Left lobe of liver (tissue), 2 donors: ENCODE measurements at regions not wholly inside any gene's neighbourhood (a gene's known extent, or its start where the extent isn't known, plus 50 kb on each side); places are given as distances from the start of the nearest gene placed in this dataset.

Experiments
- ATAC-seq: fragments of 200-7000 bp; cut with Tn5 transposase; one replicate; pipeline ENCODE4 v1.9.1; 2020; ENCODE audit warnings: mild to moderate bottlenecking, moderate library complexity
- DNase-seq: peaks from one replicate; pipeline ENCODE4 v3.0.0-alpha.2; 2020; ENCODE audit warnings: low spot score
- donor health status: DM: no; HTN: no; CAD: no; lungs with moderate emphysema.
- donor health status: DM: no; HTN: yes; CAD: no.

GRCh38 chr10:3526727-3527501, 258.1 kb downstream of the KLF6 start:
- ATAC-seq = no peak
- no peak for DNase-seq

GRCh38 chr10:3525832-3526449, 259.1 kb downstream of the KLF6 start:
- DNase-seq = no peak
- no peak for ATAC-seq

GRCh38 chr10:3524086-3524960, 260.7 kb downstream of the KLF6 start:
- ATAC-seq = no peak
- DNase-seq = no peak

GRCh38 chr10:3523309-3524050, 261.5 kb downstream of the KLF6 start:
- ATAC-seq = no peak
- no peak for DNase-seq

GRCh38 chr10:3516923-3517255, 268.1 kb downstream of the KLF6 start:
- ATAC-seq = no peak
- DNase-seq = no peak

GRCh38 chr10:3516234-3516922, 268.6 kb downstream of the KLF6 start:
- ATAC-seq (no peak), DNase-seq (no peak)

- DNase-seq = no peak
- no peak for ATAC-seq
Measured at GRCh38 chr10:3514691-3515090, 270.3 kb downstream of the KLF6 start.

- DNase-seq (no peak), ATAC-seq (no peak)
Measured at GRCh38 chr10:3512263-3512662, 272.7 kb downstream of the KLF6 start.

- ATAC-seq = no peak
- DNase-seq = no peak
Measured at GRCh38 chr10:3511483-3511882, 273.5 kb downstream of the KLF6 start.

GRCh38 chr10:3510741-3511140, 274.3 kb downstream of the KLF6 start:
- ATAC-seq (no peak), DNase-seq (no peak)

GRCh38 chr10:3509355-3509754, 275.7 kb downstream of the KLF6 start:
- ATAC-seq = no peak
- DNase-seq = no peak

- DNase-seq (no peak), ATAC-seq (no peak)
Measured at GRCh38 chr10:3503299-3503698, 281.7 kb downstream of the KLF6 start.

GRCh38 chr10:3502673-3503072, 282.3 kb downstream of the KLF6 start:
- no peak for DNase-seq
- ATAC-seq = no peak

- DNase-seq (peak; percentile 53), ATAC-seq (peak; percentile 28)
Measured at GRCh38 chr10:3500408-3500856, 284.6 kb downstream of the KLF6 start.

GRCh38 chr10:3499120-3499519, 285.9 kb downstream of the KLF6 start:
- ATAC-seq (no peak), DNase-seq (no peak)

GRCh38 chr10:3497581-3497980, 287.4 kb downstream of the KLF6 start:
- ATAC-seq = no peak
- DNase-seq = no peak

GRCh38 chr10:3496138-3496537, 288.9 kb downstream of the KLF6 start:
- no peak for DNase-seq
- ATAC-seq = no peak

GRCh38 chr10:3495281-3495680, 289.7 kb downstream of the KLF6 start:
- ATAC-seq (no peak), DNase-seq (no peak)

GRCh38 chr10:3494838-3495230, 290.2 kb downstream of the KLF6 start:
- DNase-seq = no peak
- no peak for ATAC-seq

- no peak for DNase-seq
- no peak for ATAC-seq
Measured at GRCh38 chr10:3494131-3494837, 290.7 kb downstream of the KLF6 start.
